RWPE2 (cell line): ENCODE measurements at regions not wholly inside any gene's neighbourhood (a gene's known extent, or its start where the extent isn't known, plus 50 kb on each side); places are given as distances from the start of the nearest gene placed in this dataset.

Experiments
- ATAC-seq: fragments of 200-7000 bp; cut with Tn5 transposase; 3 replicates; pipeline ENCODE4 v1.9.1; 2021; ENCODE audit warnings: low read depth
- DNase-seq: peaks from one replicate; pipeline ENCODE4 v3.0.0-alpha.2; 2020; ENCODE audit warnings: low spot score
- H3K27ac ChIP-seq: fragments of 450-650 bp; 2 replicates; pipeline ENCODE4 v1.5.1; 2017; ENCODE audit warnings: mild to moderate bottlenecking; ENCODE audit not compliant: poor library complexity, severe bottlenecking
- H3K27me3 ChIP-seq: fragments of 250-450 bp; sonication (Bioruptor Pico); 2 replicates; pipeline ENCODE4 v1.5.1; 2021; ENCODE audit warnings: mild to moderate bottlenecking, moderate library complexity; ENCODE audit not compliant: insufficient read depth, poor library complexity, severe bottlenecking
- H3K36me3 ChIP-seq: fragments of 250-450 bp; sonication (Bioruptor Pico); 2 replicates; pipeline ENCODE4 v1.5.1; 2020; ENCODE audit warnings: low read depth, mild to moderate bottlenecking, moderate library complexity
- H3K4me1 ChIP-seq: fragments of 250-450 bp; sonication (Bioruptor Pico); 2 replicates; pipeline ENCODE4 v1.5.1; 2021; ENCODE audit warnings: mild to moderate bottlenecking, moderate library complexity; ENCODE audit not compliant: insufficient read depth, poor library complexity, severe bottlenecking
- H3K4me3 ChIP-seq: fragments of 250-450 bp; sonication (Bioruptor Pico); 2 replicates; pipeline ENCODE4 v1.5.1; 2021; ENCODE audit warnings: mild to moderate bottlenecking, moderate library complexity; ENCODE audit not compliant: severe bottlenecking
- H3K9me3 ChIP-seq: fragments of 250-450 bp; sonication (Bioruptor Pico); 2 replicates; pipeline ENCODE4 v1.5.1; 2021; ENCODE audit warnings: mild to moderate bottlenecking, moderate library complexity; ENCODE audit not compliant: severe bottlenecking
- CTCF ChIP-seq: fragments of 450-650 bp; IDR thresholded peaks from one replicate; pipeline ENCODE4 v1.5.1; 2017; ENCODE audit warnings: mild to moderate bottlenecking, moderate library complexity; ENCODE audit not compliant: poor library complexity, severe bottlenecking

GRCh38 chr12:85559536-85559935 is 276.7 kb downstream of the RASSF9 start:
- no peak for TF ChIP-seq CTCF
- H3K4me1 ChIP-seq = no peaks in the 10 kb centered on the region
- no peaks in the 10 kb centered on the region for H3K36me3 ChIP-seq
- DNase-seq = no peak
- H3K27me3 ChIP-seq = no peaks in the 10 kb centered on the region
- no peaks in the 10 kb centered on the region for H3K9me3 ChIP-seq
- H3K4me3 ChIP-seq = no peak overlapping the region
- no peak overlapping the region for H3K27ac ChIP-seq
- no peak for ATAC-seq

GRCh38 chr12:85562765-85563164 is 273.4 kb downstream of the RASSF9 start:
- no peak for DNase-seq

GRCh38 chr12:85564786-85565185 is 271.4 kb downstream of the RASSF9 start:
- Histone ChIP-seq H3K36me3 (no peaks in the 10 kb centered on the region), H3K4me3 (no peak overlapping the region), H3K4me1 (peaks cover 10% of the 10 kb centered on the region), H3K27me3 (no peaks in the 10 kb centered on the region), H3K9me3 (no peaks in the 10 kb centered on the region), H3K27ac (no peak overlapping the region)
- DNase-seq (no peak), ATAC-seq (no peak)
- no peak for TF ChIP-seq CTCF

More at GRCh38 chr12:85562765-85563164, 273.4 kb downstream of the RASSF9 start:
- Histone ChIP-seq H3K36me3 (no peaks in the 10 kb centered on the region), H3K27me3 (no peaks in the 10 kb centered on the region), H3K9me3 (no peaks in the 10 kb centered on the region), H3K27ac (no peak overlapping the region), H3K4me3 (no peak overlapping the region), H3K4me1 (no peaks in the 10 kb centered on the region)
- ATAC-seq = no peak
- no peak for TF ChIP-seq CTCF

GRCh38 chr12:85568395-85569103 is 267.7 kb downstream of the RASSF9 start:
- DNase-seq (no peak), ATAC-seq (no peak)
- Histone ChIP-seq H3K4me3 (no peak overlapping the region), H3K36me3 (no peaks in the 10 kb centered on the region), H3K4me1 (peaks cover 10% of the 10 kb centered on the region), H3K27me3 (no peaks in the 10 kb centered on the region), H3K27ac (no peak overlapping the region), H3K9me3 (no peaks in the 10 kb centered on the region)
- TF ChIP-seq CTCF = no peak

- Histone ChIP-seq H3K36me3 (no peaks in the 10 kb centered on the region), H3K9me3 (no peaks in the 10 kb centered on the region), H3K27me3 (no peaks in the 10 kb centered on the region), H3K4me1 (peaks cover 10% of the 10 kb centered on the region), H3K4me3 (no peak overlapping the region), H3K27ac (no peak overlapping the region)
- TF ChIP-seq CTCF = no peak
- no peak for DNase-seq
- ATAC-seq = peak; percentile 59; the same call in 2 of the 3 replicates
Observed at GRCh38 chr12:85569261-85569660, 266.9 kb downstream of the RASSF9 start.
